Stimulated activated naive CD8-positive, alpha-beta T cell treated with anti-CD3 and anti-CD28 coated beads, Interleukin-15, Interleukin-2, amounts not matched to agents 100 ng/mL and 50 ng/mL, for 24 hours (primary cell): ENCODE measurements at regions not wholly inside any gene's neighbourhood (a gene's known extent, or its start where the extent isn't known, plus 50 kb on each side); places are given as distances from the start of the nearest gene placed in this dataset.
A peak's percentile ranks its signal among the peaks of the same experiment; 100 is the strongest.

Experiments used
- H3K27ac Mint-ChIP-seq: one replicate; pipeline ENCODE4 v1.8.0; 2021; ENCODE audit warnings: mild to moderate bottlenecking, mixed read lengths
- H3K27me3 Mint-ChIP-seq: one replicate; pipeline ENCODE4 v1.8.0; 2021; ENCODE audit warnings: mixed read lengths
- H3K36me3 Mint-ChIP-seq: one replicate; pipeline ENCODE4 v1.8.0; 2021; ENCODE audit warnings: low read depth, mixed read lengths
- H3K4me1 Mint-ChIP-seq: one replicate; pipeline ENCODE4 v1.8.0; 2021; ENCODE audit warnings: low read depth, mixed read lengths
- H3K4me3 Mint-ChIP-seq: one replicate; pipeline ENCODE4 v1.8.0; 2021; ENCODE audit warnings: mild to moderate bottlenecking, mixed read lengths
- H3K9me3 Mint-ChIP-seq: one replicate; pipeline ENCODE4 v1.8.0; 2021; ENCODE audit warnings: mixed read lengths

GRCh38 chr4:20403846-20404245 lies 152.1 kb downstream of the SLIT2 start:
- Mint-ChIP-seq H3K4me1 (no peaks in the 10 kb centered on the region), H3K4me3 (no peak overlapping the region), H3K27ac (no peak overlapping the region), H3K27me3 (peaks cover 12% of the 10 kb centered on the region), H3K36me3 (no peaks in the 10 kb centered on the region), H3K9me3 (no peaks in the 10 kb centered on the region)

DNA sequence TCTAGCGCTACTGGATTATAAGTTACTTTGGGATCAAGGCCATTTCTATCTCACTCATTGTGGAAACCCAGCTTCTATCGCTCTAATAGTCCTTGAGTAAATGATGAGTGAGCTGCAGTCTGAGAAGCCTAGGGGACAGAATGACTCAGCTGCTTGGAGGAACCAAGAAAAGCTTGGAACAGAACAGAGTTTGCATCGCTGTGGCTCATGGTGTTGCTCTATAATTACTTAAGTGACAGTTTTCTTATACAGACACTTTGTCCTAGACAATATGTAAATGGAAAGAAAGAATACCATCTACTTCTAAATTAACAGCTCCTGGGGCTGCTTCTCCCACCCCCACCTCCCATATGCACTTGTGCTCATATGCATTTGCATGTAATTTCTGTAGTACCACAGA lies 156.9 kb downstream of the SLIT2 start:
- no peaks in the 10 kb centered on the region for H3K9me3 Mint-ChIP-seq
- no peaks in the 10 kb centered on the region for H3K36me3 Mint-ChIP-seq
- peaks cover 5% of the 10 kb centered on the region for H3K27me3 Mint-ChIP-seq
- no peak overlapping the region for H3K4me3 Mint-ChIP-seq
- no peaks in the 10 kb centered on the region for H3K4me1 Mint-ChIP-seq
- no peak overlapping the region for H3K27ac Mint-ChIP-seq

GRCh38 chr4:20412072-20412471 lies 160.4 kb downstream of the SLIT2 start:
- H3K27me3 Mint-ChIP-seq = peaks cover 8% of the 10 kb centered on the region
- H3K36me3 Mint-ChIP-seq = no peaks in the 10 kb centered on the region
- no peak overlapping the region for H3K4me3 Mint-ChIP-seq
- no peaks in the 10 kb centered on the region for H3K9me3 Mint-ChIP-seq
- no peak overlapping the region for H3K27ac Mint-ChIP-seq
- H3K4me1 Mint-ChIP-seq = no peaks in the 10 kb centered on the region

GRCh38 chr4:20416800-20417199 lies 165.1 kb downstream of the SLIT2 start:
- Mint-ChIP-seq H3K27me3 (peaks cover 5% of the 10 kb centered on the region), H3K9me3 (no peaks in the 10 kb centered on the region), H3K36me3 (no peaks in the 10 kb centered on the region), H3K4me1 (peaks cover 4% of the 10 kb centered on the region), H3K27ac (no peak overlapping the region), H3K4me3 (no peak overlapping the region)

- H3K4me3 Mint-ChIP-seq = peak overlapping the region; percentile 57
- H3K4me1 Mint-ChIP-seq = peaks cover 4% of the 10 kb centered on the region
- H3K27me3 Mint-ChIP-seq = peaks cover 7% of the 10 kb centered on the region
- no peaks in the 10 kb centered on the region for H3K9me3 Mint-ChIP-seq
- no peak overlapping the region for H3K27ac Mint-ChIP-seq
- no peaks in the 10 kb centered on the region for H3K36me3 Mint-ChIP-seq
Measured at GRCh38 chr4:20418861-20419451, 167.3 kb downstream of the SLIT2 start.

GRCh38 chr4:20420916-20421602 lies 169.4 kb downstream of the SLIT2 start:
- Mint-ChIP-seq H3K9me3 (no peaks in the 10 kb centered on the region), H3K27ac (no peak overlapping the region), H3K4me1 (peaks cover 4% of the 10 kb centered on the region), H3K27me3 (peaks cover 5% of the 10 kb centered on the region), H3K4me3 (no peak overlapping the region), H3K36me3 (no peaks in the 10 kb centered on the region)

DNA sequence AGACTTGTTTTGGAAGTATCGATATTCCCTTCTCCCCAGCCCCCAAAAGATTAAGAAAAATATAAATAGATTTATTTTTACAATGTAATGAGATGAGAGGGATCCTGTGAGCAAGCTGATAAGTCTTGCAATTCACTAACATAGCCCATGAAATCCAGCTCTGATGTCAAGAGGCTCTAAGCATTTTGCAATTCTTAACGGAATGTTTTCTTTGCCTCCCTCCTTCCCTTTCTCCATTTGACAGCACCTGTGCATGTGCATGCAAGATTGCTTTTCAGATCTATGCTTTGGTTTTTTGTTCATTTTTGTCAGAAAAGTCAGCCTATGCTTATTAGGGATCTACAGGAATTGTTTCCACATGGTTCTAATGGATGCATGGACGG lies 169.9 kb downstream of the SLIT2 start:
- Mint-ChIP-seq H3K9me3 (no peaks in the 10 kb centered on the region), H3K36me3 (no peaks in the 10 kb centered on the region), H3K4me3 (no peak overlapping the region), H3K27ac (no peak overlapping the region), H3K27me3 (peaks cover 7% of the 10 kb centered on the region), H3K4me1 (peaks cover 4% of the 10 kb centered on the region)

DNA sequence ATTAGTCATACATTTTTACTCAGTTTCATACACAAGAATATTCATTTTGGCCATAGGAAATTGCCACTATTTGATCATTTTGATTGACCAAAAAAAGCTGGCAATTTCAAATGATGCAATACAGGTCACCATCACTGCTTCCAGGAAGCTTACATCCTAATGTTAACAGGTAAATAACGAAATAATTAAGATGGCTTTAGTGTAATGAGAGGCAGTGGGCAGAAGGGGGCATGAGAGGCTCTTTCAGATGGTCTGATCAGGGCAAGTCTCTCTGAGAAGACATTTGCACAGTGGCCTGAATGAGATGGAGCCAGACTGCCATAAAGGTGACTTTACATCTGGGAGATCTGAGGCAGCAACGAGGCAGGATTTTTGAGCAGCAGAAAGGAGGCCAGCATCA lies 170.7 kb downstream of the SLIT2 start:
- Mint-ChIP-seq H3K36me3 (no peaks in the 10 kb centered on the region), H3K27me3 (peaks cover 7% of the 10 kb centered on the region), H3K9me3 (no peaks in the 10 kb centered on the region), H3K27ac (no peak overlapping the region), H3K4me3 (no peak overlapping the region), H3K4me1 (peaks cover 4% of the 10 kb centered on the region)

DNA sequence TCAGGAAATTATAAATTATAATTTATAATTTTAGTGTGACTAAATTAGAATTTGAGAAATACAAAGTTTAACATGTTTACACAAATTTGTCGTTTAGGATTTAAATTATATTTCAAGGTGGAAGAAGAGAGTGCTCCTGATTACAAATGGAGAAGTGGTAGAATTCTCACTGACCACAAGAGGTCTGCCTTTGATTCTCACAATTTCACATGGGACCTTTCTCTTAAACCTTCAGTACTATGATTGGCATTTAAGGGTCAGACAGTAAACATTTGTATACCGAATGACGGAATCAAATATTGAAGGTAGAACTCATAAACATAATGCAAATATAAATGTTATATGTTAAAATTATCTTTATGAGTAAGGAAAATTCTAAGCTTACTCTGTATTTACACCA lies 171.7 kb downstream of the SLIT2 start:
- Mint-ChIP-seq H3K36me3 (no peaks in the 10 kb centered on the region), H3K4me3 (no peak overlapping the region), H3K9me3 (no peaks in the 10 kb centered on the region), H3K27me3 (peaks cover 7% of the 10 kb centered on the region), H3K27ac (no peak overlapping the region), H3K4me1 (peaks cover 4% of the 10 kb centered on the region)

- Mint-ChIP-seq H3K27ac (no peak overlapping the region), H3K36me3 (no peaks in the 10 kb centered on the region), H3K27me3 (peaks cover 7% of the 10 kb centered on the region), H3K9me3 (no peaks in the 10 kb centered on the region), H3K4me3 (no peak overlapping the region), H3K4me1 (no peaks in the 10 kb centered on the region)
Measured at GRCh38 chr4:20426028-20426427, 174.3 kb downstream of the SLIT2 start.

DNA sequence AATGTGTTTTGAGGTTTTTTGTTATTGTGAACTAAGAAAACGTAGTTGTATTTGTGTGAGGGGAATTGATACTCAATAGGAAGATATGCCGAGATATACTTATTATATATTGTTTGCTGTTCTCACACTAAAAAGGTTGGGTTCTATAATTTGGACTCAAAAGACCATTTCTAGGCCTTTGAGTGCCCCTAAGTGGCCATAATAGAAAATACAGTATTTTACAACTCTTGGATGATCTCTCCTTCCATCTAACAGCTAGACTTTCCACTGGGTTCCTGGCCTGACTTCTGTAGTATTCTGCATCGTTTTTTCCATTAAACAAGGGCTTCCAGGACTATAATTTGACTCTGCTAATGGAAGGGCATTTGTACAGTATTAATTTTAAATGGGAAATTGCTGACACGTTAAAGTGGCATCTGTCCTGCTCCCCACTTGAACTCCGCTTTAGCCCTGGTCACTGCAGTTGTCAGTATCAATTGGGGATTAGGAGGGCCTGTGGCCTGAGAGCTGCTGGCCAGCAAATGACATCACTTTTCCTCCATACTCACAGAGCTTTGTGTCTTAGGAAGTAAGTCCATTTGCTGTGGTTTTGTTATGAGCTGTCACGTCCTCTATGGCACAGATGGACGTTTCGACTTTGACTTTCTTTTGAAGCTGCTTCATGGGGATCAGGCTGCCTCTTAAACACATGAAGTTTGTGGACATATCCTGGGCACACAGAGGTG lies 176.9 kb downstream of the SLIT2 start:
- H3K4me3 Mint-ChIP-seq = no peak overlapping the region
- H3K27me3 Mint-ChIP-seq = peaks cover 7% of the 10 kb centered on the region
- H3K27ac Mint-ChIP-seq = no peak overlapping the region
- H3K36me3 Mint-ChIP-seq = no peaks in the 10 kb centered on the region
- H3K9me3 Mint-ChIP-seq = no peaks in the 10 kb centered on the region
- no peaks in the 10 kb centered on the region for H3K4me1 Mint-ChIP-seq

DNA sequence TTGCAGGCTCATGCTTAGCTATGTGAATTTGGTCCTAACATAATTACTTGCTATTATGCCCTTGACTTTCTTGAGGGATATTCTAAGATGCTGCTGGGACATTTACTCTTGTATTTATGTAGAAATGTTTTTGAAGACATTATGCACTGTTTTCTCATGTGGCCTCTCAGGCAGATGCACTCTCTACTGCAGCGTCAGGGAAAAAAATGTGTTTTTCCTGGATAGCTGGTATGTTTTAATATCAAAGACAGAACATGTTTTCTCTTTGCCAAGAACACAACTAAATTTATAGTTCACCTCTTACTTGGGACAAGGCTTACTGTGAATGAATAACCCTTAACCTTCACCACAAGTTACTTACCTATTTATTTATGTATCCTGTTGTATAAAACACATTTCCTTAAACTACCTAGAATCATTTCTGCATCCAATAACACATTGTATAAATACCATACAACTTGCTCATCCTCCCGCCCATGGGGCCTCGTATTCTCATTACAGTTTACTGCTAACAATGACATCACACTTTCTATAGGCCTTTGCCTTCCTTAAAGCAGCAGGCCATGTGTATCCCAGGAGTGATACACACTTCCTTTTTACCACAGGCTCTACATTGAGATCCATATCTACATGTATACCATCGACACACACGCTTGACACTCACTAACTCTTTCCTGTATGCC lies 178.7 kb downstream of the SLIT2 start:
- no peaks in the 10 kb centered on the region for H3K4me1 Mint-ChIP-seq
- peaks cover 7% of the 10 kb centered on the region for H3K27me3 Mint-ChIP-seq
- no peak overlapping the region for H3K4me3 Mint-ChIP-seq
- no peaks in the 10 kb centered on the region for H3K9me3 Mint-ChIP-seq
- H3K36me3 Mint-ChIP-seq = no peaks in the 10 kb centered on the region
- no peak overlapping the region for H3K27ac Mint-ChIP-seq

GRCh38 chr4:20431543-20431951 lies 179.8 kb downstream of the SLIT2 start:
- Mint-ChIP-seq H3K4me1 (no peaks in the 10 kb centered on the region), H3K36me3 (no peaks in the 10 kb centered on the region), H3K27ac (no peak overlapping the region), H3K4me3 (no peak overlapping the region), H3K9me3 (no peaks in the 10 kb centered on the region), H3K27me3 (peaks cover 4% of the 10 kb centered on the region)

DNA sequence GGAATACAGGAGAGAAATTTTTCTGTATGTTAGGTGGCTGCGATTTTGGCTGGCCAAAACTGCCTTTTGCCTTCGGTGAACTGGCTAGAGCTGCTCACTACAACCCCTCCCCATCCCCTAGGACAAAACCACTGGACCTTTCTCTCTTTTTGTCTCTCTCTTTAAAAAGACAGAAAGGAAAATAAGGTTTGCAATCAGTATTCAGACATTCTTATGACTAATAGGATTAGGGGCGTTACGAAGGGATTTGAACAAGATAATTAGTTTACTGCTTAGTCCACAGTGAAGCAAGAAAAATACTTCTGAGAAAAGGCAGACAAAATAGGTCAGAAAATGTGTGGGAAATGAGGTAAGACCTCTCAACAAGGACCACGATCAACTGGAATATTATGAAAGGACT lies 180.4 kb downstream of the SLIT2 start:
- Mint-ChIP-seq H3K4me1 (no peaks in the 10 kb centered on the region), H3K27ac (no peak overlapping the region), H3K4me3 (no peak overlapping the region), H3K36me3 (no peaks in the 10 kb centered on the region), H3K9me3 (no peaks in the 10 kb centered on the region), H3K27me3 (peaks cover 4% of the 10 kb centered on the region)

DNA sequence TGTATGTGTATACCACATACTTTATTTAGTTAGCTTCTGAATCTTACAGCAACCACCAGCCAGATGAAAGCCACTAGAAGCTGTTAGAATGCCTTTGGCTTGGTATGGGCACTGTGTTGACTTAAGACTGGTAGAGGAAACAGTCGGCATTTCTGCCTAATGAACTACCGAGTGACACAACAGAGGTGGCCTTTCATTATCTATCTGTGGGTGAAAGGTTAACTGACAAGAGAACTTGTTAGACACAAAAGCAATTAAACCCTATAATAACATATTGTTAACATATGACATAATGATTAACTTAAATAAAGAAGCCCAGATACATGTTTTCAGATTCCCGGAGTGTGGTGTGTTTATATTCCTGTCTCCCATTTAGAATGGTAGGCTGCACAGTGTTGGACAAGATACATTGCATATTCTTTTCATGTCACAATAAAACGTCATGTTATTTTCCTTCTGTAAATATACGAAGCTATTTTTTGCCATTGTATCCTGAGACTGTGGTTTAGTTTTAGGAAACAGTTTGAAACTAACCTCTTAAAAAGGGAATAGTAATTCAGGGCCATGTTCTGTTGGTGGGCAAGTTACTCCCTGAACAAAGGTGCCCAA lies 181.5 kb downstream of the SLIT2 start:
- Mint-ChIP-seq H3K9me3 (no peaks in the 10 kb centered on the region), H3K4me3 (no peak overlapping the region), H3K4me1 (no peaks in the 10 kb centered on the region), H3K27me3 (peaks cover 4% of the 10 kb centered on the region), H3K27ac (no peak overlapping the region), H3K36me3 (no peaks in the 10 kb centered on the region)
